SK-N-MC (cell line): ENCODE measurements at regions not wholly inside any gene's neighbourhood (a gene's known extent, or its start where the extent isn't known, plus 50 kb on each side); places are given as distances from the start of the nearest gene placed in this dataset.

Source experiments
- EZH2 ChIP-seq: fragments of 200-600 bp; sonication (generic); IDR thresholded peaks from one replicate; pipeline ENCODE4 v1.6.1; 2017; ENCODE audit warnings: antibody characterized with exemption
- FOXP2 ChIP-seq: optimal IDR thresholded peaks from 2 replicates; pipeline ENCODE3; 2011; ENCODE audit warnings: mild to moderate bottlenecking, moderate library complexity; ENCODE audit not compliant: insufficient read depth; ENCODE audit errors: extremely low read length, control extremely low read depth
- POLR2AphosphoS5 ChIP-seq: IDR thresholded peaks from 2 replicates; pipeline ENCODE4 v1.6.1; 2012; ENCODE audit warnings: mild to moderate bottlenecking, low read depth, low read length, borderline replicate concordance

DNA sequence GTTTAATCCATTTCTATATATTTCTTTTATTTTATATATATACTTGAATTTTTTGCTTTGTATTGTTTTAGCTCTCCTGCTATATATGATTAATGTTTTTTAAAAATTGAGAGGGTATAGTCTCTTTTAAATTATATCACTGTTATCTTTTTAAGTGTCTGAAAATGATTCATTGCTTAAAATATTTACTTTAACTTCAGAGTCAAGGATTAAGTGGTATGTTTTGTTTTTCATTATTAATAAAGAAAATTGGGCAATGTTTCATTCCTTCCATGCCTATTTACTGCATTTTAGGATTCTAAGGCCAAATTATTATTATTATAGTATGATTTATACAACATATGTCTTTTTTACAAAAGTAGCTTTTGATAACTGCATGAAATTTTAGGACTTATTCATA lies 67.2 kb upstream of the THSD7A start:
- no peak for TF ChIP-seq POLR2AphosphoS5
- no peak for TF ChIP-seq EZH2
- TF ChIP-seq FOXP2, result no peak
